PC-9 (cell line): ENCODE measurements at regions not wholly inside any gene's neighbourhood (a gene's known extent, or its start where the extent isn't known, plus 50 kb on each side); places are given as distances from the start of the nearest gene placed in this dataset.
A peak's percentile ranks its signal among the peaks of the same experiment; 100 is the strongest.

Experiments used
- BruUV-seq: library from RNA; stranded (reverse); fragments of 400-500 nt; replicated peaks from 2 replicates; lab custom pipeline; 2021; lab: Mats Ljungman, UMichigan
- CTCF ChIA-PET: fragments of 300-600 bp; sonication (Branson Sonifier 250); formaldehyde crosslinking; loops from one replicate; lab custom pipeline; 2022; ENCODE audit warnings: antibody characterized with exemption; lab: Charles Lee
- POLR2A ChIA-PET: fragments of 300-600 bp; sonication (Branson Sonifier 250); formaldehyde crosslinking; loops from one replicate; lab custom pipeline; 2022; ENCODE audit warnings: antibody characterized with exemption; ENCODE audit not compliant: unreplicated experiment; lab: Charles Lee
- DNase-seq, 2 experiments: peaks; one replicate each; pipeline versions ENCODE4 v3.0.0 to v3.0.0-alpha.2; 2015 to 2022; ENCODE audit warnings: mixed read lengths in 1 of 2
- H2AFZ ChIP-seq: fragments of 200-600 bp; sonication (generic); 2 replicates; pipeline ENCODE4 v1.8.1; 2017; ENCODE audit warnings: antibody characterized with exemption
- H3F3A ChIP-seq: fragments of 200-600 bp; sonication (generic); 2 replicates; pipeline ENCODE4 v1.8.1; 2017; ENCODE audit warnings: antibody characterized with exemption, mild to moderate bottlenecking, low read depth; ENCODE audit not compliant: insufficient read depth
- H3K27ac ChIP-seq: fragments of 200-600 bp; sonication (generic); 2 replicates; pipeline ENCODE4 v1.6.1; 2016; ENCODE audit warnings: mixed run types
- H3K27me3 ChIP-seq: fragments of 200-600 bp; sonication (generic); 2 replicates; pipeline ENCODE4 v1.6.1; 2016; ENCODE audit warnings: low read depth, mixed run types; ENCODE audit not compliant: insufficient read depth
- H3K36me3 ChIP-seq: fragments of 200-600 bp; sonication (generic); 2 replicates; pipeline ENCODE4 v1.6.1; 2016; ENCODE audit warnings: low read depth, mixed run types
- H3K4me1 ChIP-seq: fragments of 200-600 bp; sonication (generic); replicated peaks from 2 replicates; pipeline ENCODE4 v1.6.1; 2016; ENCODE audit warnings: mixed run types; ENCODE audit not compliant: insufficient read depth
- H3K4me2 ChIP-seq: fragments of 200-600 bp; sonication (generic); 2 replicates; pipeline ENCODE4 v1.6.1; 2017; ENCODE audit warnings: mixed run types
- H3K4me3 ChIP-seq: fragments of 200-600 bp; sonication (generic); 2 replicates; pipeline ENCODE4 v1.6.1; 2016; ENCODE audit warnings: mixed run types
- H3K79me2 ChIP-seq: fragments of 200-600 bp; sonication (generic); 2 replicates; pipeline ENCODE4 v1.6.1; 2017; ENCODE audit warnings: low read depth, mixed run types
- H3K9me2 ChIP-seq: fragments of 200-600 bp; sonication (generic); 2 replicates; pipeline ENCODE4 v1.8.1; 2017; ENCODE audit warnings: mild to moderate bottlenecking; ENCODE audit not compliant: insufficient read depth
- H3K9me3 ChIP-seq: fragments of 200-600 bp; sonication (generic); 2 replicates; pipeline ENCODE4 v1.8.1; 2016; ENCODE audit warnings: low read depth; ENCODE audit not compliant: insufficient read depth
- H4K20me1 ChIP-seq: fragments of 200-600 bp; sonication (generic); 2 replicates; pipeline ENCODE4 v1.8.1; 2017; ENCODE audit not compliant: insufficient read depth
- EZH2 ChIP-seq: fragments of 200-600 bp; sonication (generic); IDR thresholded peaks from 2 replicates; pipeline ENCODE4 v1.8.0; 2017; ENCODE audit warnings: antibody characterized with exemption, low read depth
- intact Hi-C: fragments of 100-400 bp; cut with micrococcal nuclease; formaldehyde crosslinking; loops from one replicate; pipeline ENCODE4 v1.10.0; 2022; ENCODE audit not compliant: unreplicated experiment
- TF ChIP-seq, protein P1 (sequence below): fragments of 200-600 bp; sonication (generic); conservative IDR thresholded peaks from 2 replicates; pipeline ENCODE4 v1.6.1; 2017; ENCODE audit warnings: mixed run types, antibody characterized with exemption, mild to moderate bottlenecking, moderate library complexity

DNA sequence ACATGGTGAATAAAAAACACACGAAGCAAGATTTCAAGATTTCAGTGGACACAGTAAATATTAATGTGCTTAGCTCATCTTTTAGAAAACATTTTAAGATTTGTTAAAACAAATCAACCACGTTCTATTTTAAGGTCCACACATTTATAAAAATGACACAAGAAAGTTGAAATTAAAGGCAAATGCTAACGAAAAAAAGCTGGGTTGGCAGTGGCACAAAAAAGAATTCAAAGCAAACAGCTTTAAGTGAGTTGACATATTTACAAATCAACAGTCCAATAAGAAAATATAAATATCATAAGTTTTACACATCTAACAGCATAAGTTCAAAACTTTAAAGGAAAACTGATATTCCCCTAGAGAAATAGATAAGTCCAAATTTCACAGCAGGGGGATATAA lies 430.4 kb upstream of the CCDC54 start:
- peak in 1 of 2 experiments; percentile 4 for DNase-seq
- no peaks in the 10 kb centered on the region for H4K20me1 ChIP-seq
- no peaks in the 10 kb centered on the region; the same call in 1 of the 2 replicates for H3K9me3 ChIP-seq
- H3K4me1 ChIP-seq = no peaks in the 10 kb centered on the region
- intact Hi-C loops = no loop called here
- no peaks in the 10 kb centered on the region; the same call in 1 of the 2 replicates for H3K36me3 ChIP-seq
- ChIA-PET POLR2A (no interaction called here), CTCF (no interaction called here)
- H3K27me3 ChIP-seq = no peaks in the 10 kb centered on the region
- no peaks in the 10 kb centered on the region for H3F3A ChIP-seq
- TF ChIP-seq, protein P1, sequence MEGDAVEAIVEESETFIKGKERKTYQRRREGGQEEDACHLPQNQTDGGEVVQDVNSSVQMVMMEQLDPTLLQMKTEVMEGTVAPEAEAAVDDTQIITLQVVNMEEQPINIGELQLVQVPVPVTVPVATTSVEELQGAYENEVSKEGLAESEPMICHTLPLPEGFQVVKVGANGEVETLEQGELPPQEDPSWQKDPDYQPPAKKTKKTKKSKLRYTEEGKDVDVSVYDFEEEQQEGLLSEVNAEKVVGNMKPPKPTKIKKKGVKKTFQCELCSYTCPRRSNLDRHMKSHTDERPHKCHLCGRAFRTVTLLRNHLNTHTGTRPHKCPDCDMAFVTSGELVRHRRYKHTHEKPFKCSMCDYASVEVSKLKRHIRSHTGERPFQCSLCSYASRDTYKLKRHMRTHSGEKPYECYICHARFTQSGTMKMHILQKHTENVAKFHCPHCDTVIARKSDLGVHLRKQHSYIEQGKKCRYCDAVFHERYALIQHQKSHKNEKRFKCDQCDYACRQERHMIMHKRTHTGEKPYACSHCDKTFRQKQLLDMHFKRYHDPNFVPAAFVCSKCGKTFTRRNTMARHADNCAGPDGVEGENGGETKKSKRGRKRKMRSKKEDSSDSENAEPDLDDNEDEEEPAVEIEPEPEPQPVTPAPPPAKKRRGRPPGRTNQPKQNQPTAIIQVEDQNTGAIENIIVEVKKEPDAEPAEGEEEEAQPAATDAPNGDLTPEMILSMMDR = no peak
- no peak for TF ChIP-seq EZH2
- BruUV-seq = no TSS peak
- no peak overlapping the region for H3K4me3 ChIP-seq
- no peaks in the 10 kb centered on the region for H3K79me2 ChIP-seq
- peaks cover 4% of the 10 kb centered on the region for H3K9me2 ChIP-seq
- H3K27ac ChIP-seq = no peak overlapping the region
- H2AFZ ChIP-seq = peak overlapping the region; percentile 44; the same call in 1 of the 2 replicates
- no peak overlapping the region for H3K4me2 ChIP-seq

DNA sequence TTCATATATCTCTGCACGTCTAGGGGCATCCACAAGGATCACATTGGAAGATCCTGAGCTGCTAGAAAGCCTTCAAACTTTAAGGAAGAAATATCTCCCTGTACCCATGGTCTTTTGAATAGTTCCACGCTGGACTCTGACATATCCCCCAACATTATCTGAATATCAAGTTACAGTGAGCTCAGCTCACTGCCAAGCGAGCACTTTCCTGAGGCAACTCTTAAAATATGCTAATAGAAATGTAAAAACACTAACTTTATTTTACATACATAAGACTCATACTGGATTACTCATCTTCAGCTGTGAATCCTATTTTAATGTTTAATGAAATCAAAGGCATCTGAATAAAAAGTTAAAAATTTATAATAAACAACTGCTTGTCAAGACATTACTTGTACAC lies 420.2 kb upstream of the CCDC54 start:
- no peak for DNase-seq
- BruUV-seq = no TSS peak
- TF ChIP-seq EZH2 = no peak
- TF ChIP-seq, protein P1 = no peak
- Histone ChIP-seq H3K4me3 (no peak overlapping the region), H3K9me2 (no peaks in the 10 kb centered on the region), H3K27ac (no peak overlapping the region), H3K36me3 (no peaks in the 10 kb centered on the region), H2AFZ (peak overlapping the region; percentile 44; the same call in 1 of the 2 replicates), H4K20me1 (no peaks in the 10 kb centered on the region), H3K9me3 (peaks cover 14% of the 10 kb centered on the region; the same call in 1 of the 2 replicates), H3K27me3 (no peaks in the 10 kb centered on the region), H3K79me2 (no peaks in the 10 kb centered on the region), H3F3A (no peaks in the 10 kb centered on the region), H3K4me1 (no peaks in the 10 kb centered on the region), H3K4me2 (no peak overlapping the region)
- intact Hi-C loops = no loop called here
- ChIA-PET POLR2A (no interaction called here), CTCF (no interaction called here)

- H3F3A ChIP-seq = no peaks in the 10 kb centered on the region
- CTCF ChIA-PET = no interaction called here
- no peaks in the 10 kb centered on the region for H3K9me3 ChIP-seq
- H3K27ac ChIP-seq = no peak overlapping the region
- TF ChIP-seq EZH2 = no peak
- TF ChIP-seq, protein P1 = no peak
- 0 out of 2 replicates have a peak, but pooled peaks cover 5% of the 10 kb centered on the region for H3K9me2 ChIP-seq
- H2AFZ ChIP-seq = no peak overlapping the region
- BruUV-seq = no TSS peak
- H3K4me3 ChIP-seq = no peak overlapping the region
- no peaks in the 10 kb centered on the region for H3K36me3 ChIP-seq
- no peak for DNase-seq
- no peaks in the 10 kb centered on the region for H3K79me2 ChIP-seq
- peak overlapping the region; percentile 37 for H3K4me2 ChIP-seq
- H3K4me1 ChIP-seq = peaks cover 14% of the 10 kb centered on the region
- no peaks in the 10 kb centered on the region for H4K20me1 ChIP-seq
- no peaks in the 10 kb centered on the region for H3K27me3 ChIP-seq
- intact Hi-C loops = no loop called here
- POLR2A ChIA-PET = no interaction called here
Observed at GRCh38 chr3:106962993-106963392, 414.2 kb upstream of the CCDC54 start.
